HG03469 (cell line): ENCODE measurements at regions not wholly inside any gene's neighbourhood (a gene's known extent, or its start where the extent isn't known, plus 50 kb on each side); places are given as distances from the start of the nearest gene placed in this dataset.
"Not testable (repeated sequence)": the region's sequence is repeated elsewhere in the genome, so short reads cannot be mapped to it uniquely, and the experiment has no call there.

ENCODE experiments used
- ATAC-seq: cut with Tn5 transposase; IDR thresholded peaks from one replicate; pipeline ENCODE4 v1.9.1; 2021; ENCODE audit warnings: mild to moderate bottlenecking, moderate library complexity, moderate number of reproducible peaks; ENCODE audit not compliant: unreplicated experiment

DNA sequence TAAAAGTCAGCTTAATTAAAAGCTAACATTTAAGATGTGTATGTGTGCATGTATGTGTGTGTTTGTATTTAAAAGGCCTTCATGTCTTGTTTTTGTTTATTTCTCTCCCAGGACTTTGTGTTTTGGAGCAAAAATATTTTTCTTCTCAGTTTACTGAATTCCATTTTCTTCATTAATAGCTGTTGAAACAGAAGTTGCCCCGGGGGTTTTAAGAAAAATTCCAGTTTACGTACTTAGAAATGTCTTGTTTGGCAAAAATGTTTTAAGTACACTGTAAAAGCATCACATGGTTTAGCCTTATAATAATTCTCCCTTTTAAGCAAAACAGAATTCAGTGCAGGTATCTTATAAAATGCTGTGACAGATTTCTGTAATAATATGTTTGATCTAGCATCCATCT, 1233.0 kb upstream of the NRXN1 start:
- no peak for ATAC-seq

DNA sequence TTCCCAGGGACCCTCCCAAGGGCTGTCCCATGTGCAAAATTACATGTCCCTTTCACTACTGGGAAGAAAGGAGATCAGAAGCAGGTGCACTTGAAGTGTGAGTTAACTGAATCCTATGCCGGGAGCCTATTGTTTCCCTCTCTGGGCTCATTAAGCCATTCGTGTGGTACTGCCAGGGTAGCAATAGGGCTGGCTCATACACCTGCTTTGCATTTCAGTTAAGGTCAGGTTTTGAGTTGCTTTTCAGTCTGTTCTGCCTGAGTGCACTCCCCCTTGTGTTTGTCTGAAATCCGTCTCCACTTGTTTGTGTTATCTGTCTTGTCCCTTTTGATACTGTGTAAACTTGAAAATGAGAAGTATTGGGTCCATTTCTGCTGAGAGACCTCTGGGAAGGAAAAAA, 1232.6 kb upstream of the NRXN1 start:
- ATAC-seq: no peak

DNA sequence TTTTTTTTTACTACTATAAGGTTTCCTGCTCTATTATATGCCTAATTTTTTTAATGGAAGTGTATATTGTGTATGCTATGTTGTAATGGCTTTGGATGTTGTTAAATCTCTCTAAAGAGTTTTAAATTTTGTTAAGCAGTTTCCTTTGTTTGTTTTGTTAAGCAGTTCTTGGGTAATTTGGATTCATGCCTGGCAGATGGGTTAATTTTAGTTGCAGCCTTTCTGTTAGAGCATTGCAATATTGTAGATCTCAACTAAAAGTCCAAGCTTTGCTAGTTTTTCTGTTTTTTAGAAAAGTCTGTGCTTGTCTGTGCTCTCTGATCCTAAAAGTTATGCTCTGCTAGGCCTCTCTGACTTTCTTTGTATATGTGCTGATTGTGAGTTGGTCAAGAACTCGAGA, 1229.0 kb upstream of the NRXN1 start:
- no peak for ATAC-seq

DNA sequence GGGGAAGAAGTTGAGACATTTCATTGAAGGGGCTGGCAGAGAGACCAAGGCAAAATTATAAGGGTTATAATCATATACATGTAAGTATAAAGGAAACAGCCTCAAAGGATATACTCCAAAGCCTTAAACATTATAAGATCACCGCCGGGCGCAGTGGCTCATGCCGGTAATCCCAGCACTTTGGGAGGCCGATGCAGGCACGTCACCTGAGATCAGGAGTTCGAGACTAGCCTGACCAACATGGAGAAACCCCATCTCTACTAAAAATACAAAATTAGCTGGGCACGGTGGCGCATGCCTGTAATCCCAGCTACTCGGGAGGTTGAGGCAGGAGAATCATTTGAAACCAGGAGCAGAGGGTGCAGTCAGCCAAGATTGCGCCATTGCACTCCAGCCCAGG, 1227.0 kb upstream of the NRXN1 start:
- ATAC-seq: not testable (repeated sequence)

- ATAC-seq: no peak
Observed at GRCh38 chr2:52258038-52258437, 1226.1 kb upstream of the NRXN1 start.

- no peak for ATAC-seq
Observed at GRCh38 chr2:52253416-52253980, 1221.6 kb upstream of the NRXN1 start.

GRCh38 chr2:52238782-52239181, 1206.8 kb upstream of the NRXN1 start:
- no peak for ATAC-seq

DNA sequence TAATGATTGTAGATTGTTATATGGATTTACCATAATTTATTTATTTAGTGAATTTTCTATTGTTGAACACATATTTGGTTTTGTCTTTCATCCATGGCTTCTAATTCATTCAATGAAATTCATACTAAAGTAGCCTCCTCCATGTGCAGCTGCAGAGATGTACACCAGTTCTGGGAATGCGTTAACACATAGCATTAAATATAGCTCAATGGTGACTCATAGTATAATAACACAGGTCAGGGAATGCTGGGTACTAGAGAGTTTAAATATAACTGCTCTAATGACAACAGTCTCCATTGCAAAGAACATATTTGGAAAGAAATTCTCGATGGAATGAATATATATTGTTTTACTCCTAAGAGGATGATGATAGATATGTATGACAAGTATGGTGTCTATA, 1190.2 kb upstream of the NRXN1 start:
- ATAC-seq: no peak

- ATAC-seq: no peak
Observed at GRCh38 chr2:52220393-52220792, 1188.5 kb upstream of the NRXN1 start.

- no peak for ATAC-seq
Observed at GRCh38 chr2:52210611-52211010, 1178.7 kb upstream of the NRXN1 start.

- no peak for ATAC-seq
Observed at GRCh38 chr2:52210161-52210560, 1178.2 kb upstream of the NRXN1 start.

DNA sequence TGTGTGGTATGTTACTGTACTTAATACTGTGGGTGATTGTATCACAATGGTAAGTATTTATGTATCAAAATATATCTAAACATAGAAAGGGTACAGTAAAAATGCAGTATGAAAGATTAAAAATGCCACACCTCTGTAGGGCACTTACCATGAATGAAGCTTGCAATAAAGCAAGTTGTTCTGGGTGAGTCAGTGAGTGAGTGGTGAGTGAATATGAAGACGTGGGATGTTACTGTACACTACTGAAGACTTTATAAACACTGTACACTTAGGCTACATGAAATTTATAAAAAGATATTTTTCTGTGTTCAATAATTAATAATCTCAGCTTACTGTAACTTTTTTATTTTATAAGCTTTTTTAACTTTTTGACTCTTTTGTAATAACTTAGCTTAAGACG, 1162.4 kb upstream of the NRXN1 start:
- ATAC-seq: no peak

DNA sequence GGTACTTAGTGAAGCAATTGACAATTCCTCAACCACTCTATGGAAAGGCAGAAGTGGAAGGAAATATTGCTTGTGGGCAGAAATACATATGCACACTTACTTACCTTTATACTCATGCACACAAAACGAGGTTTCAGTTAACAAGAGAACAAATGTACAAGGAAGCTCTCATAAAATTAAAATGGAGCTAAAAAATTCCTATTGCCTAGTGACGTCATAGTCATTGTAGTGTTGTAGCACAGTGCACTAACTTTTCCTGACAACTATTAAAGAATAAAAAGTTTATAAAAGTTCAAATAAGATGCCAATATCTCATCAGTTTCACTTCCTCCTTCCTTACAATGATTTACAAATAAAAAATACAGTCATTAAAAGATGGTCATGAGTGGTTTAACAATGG, 1161.9 kb upstream of the NRXN1 start:
- ATAC-seq: no peak

DNA sequence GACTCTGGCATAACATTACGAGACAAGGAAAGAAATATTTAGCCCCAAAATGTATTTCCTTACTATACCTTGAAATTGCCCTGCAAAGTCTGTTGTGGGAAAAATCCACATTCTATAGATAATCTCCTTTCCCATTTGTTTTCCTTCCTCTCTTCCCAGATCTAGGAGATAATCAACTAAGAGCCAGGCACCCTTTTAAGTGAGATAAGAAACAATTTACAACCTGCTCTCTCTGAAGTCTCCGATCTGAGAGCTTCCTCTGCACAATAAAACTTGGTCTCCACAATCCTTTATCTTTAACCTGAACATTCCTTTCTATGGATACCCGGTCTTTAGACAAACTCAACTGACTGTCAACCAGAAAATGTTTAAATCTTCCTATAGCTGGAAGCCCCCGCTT, 1160.7 kb upstream of the NRXN1 start:
- ATAC-seq: no peak

- no peak for ATAC-seq
Observed at GRCh38 chr2:52181080-52181479, 1149.1 kb upstream of the NRXN1 start.

GRCh38 chr2:52178845-52179244, 1146.9 kb upstream of the NRXN1 start:
- ATAC-seq: no peak

DNA sequence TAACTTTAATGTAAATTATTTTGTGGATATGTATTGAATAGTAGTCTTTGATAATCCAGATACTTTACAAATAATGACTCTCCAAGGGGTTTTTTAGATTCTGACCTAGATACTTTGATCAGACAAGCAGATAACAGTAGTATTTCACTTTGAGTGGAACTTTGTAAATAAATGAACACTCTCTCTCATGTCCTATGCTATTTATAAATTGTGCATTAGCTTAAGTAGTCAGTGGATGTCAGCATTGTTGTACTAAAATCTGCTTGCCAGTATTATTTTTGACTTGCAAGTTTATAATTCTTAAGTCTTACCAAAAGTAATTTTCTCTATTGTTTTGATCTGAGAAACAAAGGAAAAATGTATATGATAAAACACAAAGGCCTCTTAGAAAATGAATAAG, 1113.1 kb upstream of the NRXN1 start:
- ATAC-seq: no peak

DNA sequence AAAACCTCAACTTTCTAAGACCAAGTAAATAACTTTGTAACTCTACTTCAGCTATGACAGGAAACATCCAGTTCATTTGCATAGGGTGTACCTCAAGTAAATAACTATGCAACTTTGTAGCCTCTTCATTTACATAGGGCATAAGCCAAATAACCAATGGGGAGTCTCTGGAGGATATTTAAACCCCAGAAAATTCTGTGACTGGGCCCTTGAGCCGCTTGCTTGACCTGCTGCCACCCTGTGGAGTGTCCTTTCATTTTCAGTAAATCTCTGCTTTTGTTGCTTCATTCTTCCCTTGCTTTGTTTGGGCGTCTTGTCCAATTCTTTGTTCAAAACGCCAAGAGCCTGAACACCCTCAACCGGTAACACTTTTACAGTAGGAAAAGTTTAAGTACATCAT, 1112.7 kb upstream of the NRXN1 start:
- no peak for ATAC-seq

- ATAC-seq: no peak
Observed at GRCh38 chr2:52141076-52141475, 1109.1 kb upstream of the NRXN1 start.

DNA sequence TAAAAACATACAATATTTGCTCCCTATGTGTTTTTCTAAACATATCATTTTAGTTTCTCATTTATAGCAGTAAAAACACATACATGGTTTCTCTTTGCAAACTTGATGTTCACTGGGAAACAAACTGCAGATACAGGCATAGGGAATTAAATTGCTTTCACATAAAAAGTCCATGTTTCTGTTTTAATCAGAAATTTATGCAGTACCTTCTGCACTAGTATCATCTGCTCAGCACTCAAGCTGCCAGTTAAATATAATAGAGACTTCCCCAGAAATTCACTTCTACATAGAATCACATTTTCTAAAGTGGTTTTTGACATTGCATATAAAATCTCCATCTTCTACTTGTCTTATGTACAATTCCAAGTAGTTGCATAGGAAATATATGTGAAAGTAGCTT, 1107.3 kb upstream of the NRXN1 start:
- ATAC-seq: no peak

GRCh38 chr2:52135235-52135634, 1103.3 kb upstream of the NRXN1 start:
- ATAC-seq: no peak

GRCh38 chr2:52128081-52128480, 1096.1 kb upstream of the NRXN1 start:
- ATAC-seq: no peak

GRCh38 chr2:52127527-52127926, 1095.6 kb upstream of the NRXN1 start:
- ATAC-seq: no peak

DNA sequence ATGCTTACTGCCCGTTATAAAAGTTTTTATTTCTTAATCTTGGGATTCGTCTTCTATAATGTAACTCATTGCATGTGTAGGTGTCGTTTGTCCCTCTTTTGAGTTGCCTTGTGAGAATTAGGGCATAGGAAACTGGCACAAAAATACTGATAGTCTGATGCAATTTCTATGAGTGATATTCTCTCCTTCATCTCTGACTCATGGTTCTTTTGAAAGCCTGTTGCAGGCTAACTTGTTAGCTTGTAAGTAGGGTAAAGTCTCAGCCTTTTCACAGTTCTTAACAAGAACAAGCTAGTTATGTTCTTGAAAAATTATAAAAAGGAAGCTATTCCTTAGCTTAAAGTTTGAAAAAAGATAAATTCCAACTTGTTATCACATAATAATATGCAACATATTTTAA, 1085.4 kb upstream of the NRXN1 start:
- no peak for ATAC-seq
